Ovary (tissue), 7 donors: ENCODE measurements at regions not wholly inside any gene's neighbourhood (a gene's known extent, or its start where the extent isn't known, plus 50 kb on each side); places are given as distances from the start of the nearest gene placed in this dataset.

Experiments used
- DNase-seq, 5 donors: peaks; one replicate each; pipeline ENCODE4 v3.0.0-alpha.2; 2019 to 2020
- H3K27ac ChIP-seq, 2 donors: fragments of 200-600 bp; one replicate each; pipeline versions ENCODE4 v1.5.1 to v1.8.0; 2019 to 2022
- H3K27me3 ChIP-seq: fragments of 200-600 bp; one replicate; pipeline ENCODE4 v1.8.0; 2022
- H3K36me3 ChIP-seq: fragments of 200-600 bp; sonication (generic); one replicate; pipeline ENCODE4 v1.5.1; 2019
- H3K4me1 ChIP-seq: one replicate; pipeline ENCODE4 v1.8.1; 2013; ENCODE audit warnings: mild to moderate bottlenecking, moderate library complexity; ENCODE audit not compliant: insufficient read depth
- H3K4me3 ChIP-seq: fragments of 200-600 bp; sonication (generic); one replicate; pipeline ENCODE4 v1.5.1; 2017
- H3K9me3 ChIP-seq, 2 donors: fragments of 200-600 bp in 1 of 2; sonication (generic) in 1 of 2; one replicate each; pipeline versions ENCODE4 v1.5.1 to v1.8.1; 2013 to 2019; ENCODE audit warnings: mild to moderate bottlenecking in 1 of 2, moderate library complexity in 1 of 2
- EP300 ChIP-seq: sonication (generic); formaldehyde crosslinking; IDR thresholded peaks from one replicate; pipeline ENCODE4 v1.6.1; 2017; ENCODE audit warnings: antibody characterized with exemption
- POLR2A ChIP-seq: fragments of 450-650 bp; IDR thresholded peaks from one replicate; pipeline ENCODE4 v1.6.1; 2017; ENCODE audit warnings: antibody characterized with exemption, mild to moderate bottlenecking, moderate library complexity
- WGBS, 3 donors: extraction: QIAGEN DNeasy Blood & Tissue Kit in 1 of 3; methylation state at CpG; one replicate each; pipeline versions ENCODE4 v1.1.5 to v1.1.7; 2013 to 2017; 5-methylcytosine and 5-hydroxymethylcytosine counted together
- intact Hi-C, 4 donors: fragments of 100-400 bp; cut with DNase I; formaldehyde crosslinking; loops; one replicate each; pipeline versions ENCODE4 v1.11.0 to v1.15.1; 2022 to 2023
- TF ChIP-seq, protein P1 (sequence below), 3 donors: fragments of 450-650 bp in 2 of 3; fragments of 200-600 bp in 1 of 3; IDR thresholded peaks; one replicate each; pipeline versions ENCODE4 v1.5.1 to v1.8.0; 2016 to 2022; ENCODE audit warnings: antibody characterized with exemption in 3 of 3, mild to moderate bottlenecking in 1 of 3
- donor health status: DM: no; HTN: no; CAD: no; lungs with moderate emphysema.
- donor health status: DM: no; HTN: no; CAD: no.
- donor health status: Bipolar disorder and iron deficiency.
- donor health status: DM: no; HTN: no; CAD: no.
- donor health status: DM: yes; HTN: yes; CAD: no.

- no peak for DNase-seq
- Histone ChIP-seq H3K27ac (no peak overlapping the region), H3K4me3 (no peak overlapping the region), H3K9me3 (no peaks in the 10 kb centered on the region), H3K4me1 (no peaks in the 10 kb centered on the region), H3K27me3 (no peaks in the 10 kb centered on the region), H3K36me3 (no peaks in the 10 kb centered on the region)
- intact Hi-C loops = no loop called here
- no peak for TF ChIP-seq EP300
- TF ChIP-seq, protein P1, sequence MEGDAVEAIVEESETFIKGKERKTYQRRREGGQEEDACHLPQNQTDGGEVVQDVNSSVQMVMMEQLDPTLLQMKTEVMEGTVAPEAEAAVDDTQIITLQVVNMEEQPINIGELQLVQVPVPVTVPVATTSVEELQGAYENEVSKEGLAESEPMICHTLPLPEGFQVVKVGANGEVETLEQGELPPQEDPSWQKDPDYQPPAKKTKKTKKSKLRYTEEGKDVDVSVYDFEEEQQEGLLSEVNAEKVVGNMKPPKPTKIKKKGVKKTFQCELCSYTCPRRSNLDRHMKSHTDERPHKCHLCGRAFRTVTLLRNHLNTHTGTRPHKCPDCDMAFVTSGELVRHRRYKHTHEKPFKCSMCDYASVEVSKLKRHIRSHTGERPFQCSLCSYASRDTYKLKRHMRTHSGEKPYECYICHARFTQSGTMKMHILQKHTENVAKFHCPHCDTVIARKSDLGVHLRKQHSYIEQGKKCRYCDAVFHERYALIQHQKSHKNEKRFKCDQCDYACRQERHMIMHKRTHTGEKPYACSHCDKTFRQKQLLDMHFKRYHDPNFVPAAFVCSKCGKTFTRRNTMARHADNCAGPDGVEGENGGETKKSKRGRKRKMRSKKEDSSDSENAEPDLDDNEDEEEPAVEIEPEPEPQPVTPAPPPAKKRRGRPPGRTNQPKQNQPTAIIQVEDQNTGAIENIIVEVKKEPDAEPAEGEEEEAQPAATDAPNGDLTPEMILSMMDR (IDR thresholded peaks at IDR 0.05) = no peak
- TF ChIP-seq POLR2A = no peak
- WGBS, 3 donors = 69 to 76% (median 72%) methylated on average over 2 of the region's 2 CpGs
Observed at GRCh38 chr16:55052348-55052734, 121.7 kb downstream of the IRX5 start.

- intact Hi-C loops = no loop called here
- H3K36me3 ChIP-seq = no peaks in the 10 kb centered on the region
- TF ChIP-seq POLR2A = no peak
- TF ChIP-seq EP300 = no peak
- TF ChIP-seq, protein P1 (IDR thresholded peaks at IDR 0.05) = no peak
- no peak for DNase-seq
- H3K9me3 ChIP-seq = no peaks in the 10 kb centered on the region
- WGBS, 3 donors = 67 to 76% (median 70%) methylated on average over 11 of the region's 11 CpGs
- H3K27ac ChIP-seq = no peak overlapping the region
- no peaks in the 10 kb centered on the region for H3K4me1 ChIP-seq
- H3K4me3 ChIP-seq = no peak overlapping the region
- H3K27me3 ChIP-seq = no peaks in the 10 kb centered on the region
Observed at GRCh38 chr16:55052741-55053415, 122.2 kb downstream of the IRX5 start.

DNA sequence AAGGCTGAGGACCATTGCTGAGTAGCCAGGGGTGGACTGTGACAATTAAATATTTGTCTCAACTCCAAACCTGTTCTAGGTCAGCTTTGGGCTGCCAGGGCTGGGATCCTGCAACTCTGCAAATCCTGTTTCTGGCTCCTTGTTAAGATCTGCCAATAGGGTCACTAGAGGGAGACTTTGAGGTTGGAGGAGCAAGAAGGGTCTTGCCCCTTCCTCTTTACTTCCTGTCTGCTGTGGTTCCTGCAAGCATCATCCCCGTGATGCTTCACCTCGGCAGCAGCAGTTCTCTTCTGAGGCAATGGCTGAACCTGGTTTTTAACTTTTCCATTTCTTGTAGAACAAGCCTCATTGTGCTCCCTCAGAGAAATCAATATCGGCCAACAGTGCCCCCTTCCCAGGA is 124.6 kb downstream of the IRX5 start:
- Histone ChIP-seq H3K27me3 (no peaks in the 10 kb centered on the region), H3K36me3 (no peaks in the 10 kb centered on the region), H3K27ac (no peak overlapping the region), H3K4me1 (no peaks in the 10 kb centered on the region), H3K4me3 (no peak overlapping the region), H3K9me3 (no peaks in the 10 kb centered on the region)
- no peak for DNase-seq
- intact Hi-C loops = no loop called here
- 91 to 96% (median 91%) methylated on average over 3 of the region's 3 CpGs for WGBS, 3 donors
- TF ChIP-seq, protein P1 (IDR thresholded peaks at IDR 0.05) = no peak
- TF ChIP-seq POLR2A (no peak), EP300 (no peak)

- DNase-seq = no peak
- Histone ChIP-seq H3K27me3 (no peaks in the 10 kb centered on the region), H3K36me3 (no peaks in the 10 kb centered on the region), H3K9me3 (no peaks in the 10 kb centered on the region), H3K4me1 (no peaks in the 10 kb centered on the region), H3K27ac (no peak overlapping the region), H3K4me3 (no peak overlapping the region)
- intact Hi-C loops = no loop called here
- TF ChIP-seq, protein P1 (IDR thresholded peaks at IDR 0.05) = no peak
- TF ChIP-seq POLR2A (no peak), EP300 (no peak)
- 2 to 4% (median 3%) methylated on average over 49 to 64 of the region's 64 CpGs for WGBS, 3 donors
Observed at GRCh38 chr16:55056585-55057401, 126.1 kb downstream of the IRX5 start.
